Ishikawa (cell line): ENCODE measurements at regions not wholly inside any gene's neighbourhood (a gene's known extent, or its start where the extent isn't known, plus 50 kb on each side); places are given as distances from the start of the nearest gene placed in this dataset.

Source experiments
- CEBPB ChIP-seq: IDR thresholded peaks from 2 replicates; pipeline ENCODE4 v1.6.1; 2012
- CREB1 ChIP-seq: IDR thresholded peaks from 2 replicates; pipeline ENCODE4 v1.6.1; 2012; ENCODE audit warnings: low read depth
- EGR1 ChIP-seq: IDR thresholded peaks from 2 replicates; pipeline ENCODE4 v1.6.1; 2012
- EP300 ChIP-seq: IDR thresholded peaks from 2 replicates; pipeline ENCODE4 v1.6.1; 2012; ENCODE audit warnings: borderline replicate concordance
- FOXM1 ChIP-seq: IDR thresholded peaks from 2 replicates; pipeline ENCODE4 v1.6.1; 2012; ENCODE audit warnings: low read depth, borderline replicate concordance
- MAX ChIP-seq: IDR thresholded peaks from 2 replicates; pipeline ENCODE4 v1.6.1; 2012
- NFIC ChIP-seq: IDR thresholded peaks from 2 replicates; pipeline ENCODE4 v1.6.1; 2012
- RAD21 ChIP-seq: IDR thresholded peaks from 2 replicates; pipeline ENCODE4 v1.6.1; 2012; ENCODE audit warnings: low read depth
- REST ChIP-seq: IDR thresholded peaks from 2 replicates; pipeline ENCODE4 v1.6.1; 2012; ENCODE audit warnings: low read depth, mild to moderate bottlenecking
- TAF1 ChIP-seq: IDR thresholded peaks from 2 replicates; pipeline ENCODE4 v1.6.1; 2012; ENCODE audit warnings: low read depth, mild to moderate bottlenecking
- TCF12 ChIP-seq: IDR thresholded peaks from 2 replicates; pipeline ENCODE4 v1.6.1; 2012; ENCODE audit warnings: low read depth
- TEAD4 ChIP-seq: IDR thresholded peaks from 2 replicates; pipeline ENCODE4 v1.6.1; 2012
- YY1 ChIP-seq: IDR thresholded peaks from 2 replicates; pipeline ENCODE4 v1.6.1; 2012; ENCODE audit warnings: low read depth
- ZBTB7A ChIP-seq: IDR thresholded peaks from 2 replicates; pipeline ENCODE4 v1.6.1; 2012; ENCODE audit warnings: low read depth
- TF ChIP-seq, protein P1 (sequence below): IDR thresholded peaks from 2 replicates; pipeline ENCODE4 v1.6.1; 2012

DNA sequence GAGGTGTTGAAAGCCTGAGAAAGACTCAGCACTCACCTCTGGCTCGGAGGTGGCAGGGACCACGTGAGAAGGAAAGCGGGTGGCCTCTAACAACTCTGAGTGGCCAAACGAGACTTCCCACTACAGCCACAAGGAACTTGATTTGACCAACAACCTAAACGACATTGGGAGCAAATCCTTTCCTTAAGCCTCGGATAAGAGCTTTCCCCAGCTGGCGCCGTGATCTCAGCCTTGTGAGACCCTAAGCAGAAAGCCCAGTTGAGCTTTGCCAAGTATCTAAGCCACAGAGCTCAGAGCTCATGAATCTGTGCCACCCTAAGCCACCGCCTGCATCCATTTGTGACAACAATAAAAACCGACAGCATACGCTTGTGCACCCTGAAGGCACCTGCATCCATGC is 636.0 kb downstream of the TBC1D22A start:
- TF ChIP-seq ZBTB7A (no peak), NFIC (no peak), EP300 (no peak), FOXM1 (no peak), REST (no peak), RAD21 (no peak), YY1 (no peak), CEBPB (no peak), EGR1 (no peak), MAX (no peak), TEAD4 (no peak), CREB1 (no peak), TCF12 (no peak), TAF1 (no peak)
- TF ChIP-seq, protein P1, sequence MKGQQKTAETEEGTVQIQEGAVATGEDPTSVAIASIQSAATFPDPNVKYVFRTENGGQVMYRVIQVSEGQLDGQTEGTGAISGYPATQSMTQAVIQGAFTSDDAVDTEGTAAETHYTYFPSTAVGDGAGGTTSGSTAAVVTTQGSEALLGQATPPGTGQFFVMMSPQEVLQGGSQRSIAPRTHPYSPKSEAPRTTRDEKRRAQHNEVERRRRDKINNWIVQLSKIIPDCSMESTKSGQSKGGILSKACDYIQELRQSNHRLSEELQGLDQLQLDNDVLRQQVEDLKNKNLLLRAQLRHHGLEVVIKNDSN: no peak

GRCh38 chr22:47397673-47398072 is 635.2 kb downstream of the TBC1D22A start:
- TF ChIP-seq YY1 (no peak), EP300 (no peak), TCF12 (no peak), CREB1 (no peak), NFIC (no peak), TAF1 (no peak), TEAD4 (no peak), CEBPB (no peak), EGR1 (no peak), REST (no peak), FOXM1 (no peak), ZBTB7A (no peak), MAX (no peak), RAD21 (no peak)
- TF ChIP-seq, protein P1: no peak

DNA sequence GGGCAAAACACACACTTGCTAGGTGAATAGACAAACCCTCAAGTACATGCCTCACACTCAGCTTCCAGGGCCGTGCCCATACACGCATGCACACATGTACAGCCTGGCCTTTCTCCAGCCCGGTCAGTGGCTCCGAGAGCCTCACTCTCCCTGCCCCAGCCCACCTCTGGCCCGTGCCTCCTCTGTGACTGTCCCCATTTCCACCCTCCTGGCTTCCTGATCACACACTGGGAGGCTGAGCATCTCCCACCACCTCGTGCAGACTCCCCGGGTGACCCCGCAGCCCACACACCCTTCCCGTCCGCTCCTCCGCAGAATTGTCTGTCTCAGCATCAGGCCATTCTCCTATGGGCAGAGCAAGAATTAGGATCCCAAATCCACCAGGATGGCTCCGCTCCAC is 634.1 kb downstream of the TBC1D22A start:
- TF ChIP-seq RAD21 (no peak), NFIC (no peak), TCF12 (no peak), YY1 (no peak), EGR1 (no peak), TEAD4 (no peak), CEBPB (no peak), CREB1 (no peak)
- TF ChIP-seq, protein P1: no peak

GRCh38 chr22:47396105-47396504 is 633.7 kb downstream of the TBC1D22A start:
- no peak for TF ChIP-seq EGR1
- no peak for TF ChIP-seq TAF1
- no peak for TF ChIP-seq MAX
- no peak for TF ChIP-seq REST
- no peak for TF ChIP-seq TEAD4
